GM18867 (cell line): ENCODE measurements at regions not wholly inside any gene's neighbourhood (a gene's known extent, or its start where the extent isn't known, plus 50 kb on each side); places are given as distances from the start of the nearest gene placed in this dataset.

Source experiments
- ATAC-seq: cut with Tn5 transposase; IDR thresholded peaks from one replicate; pipeline ENCODE4 v1.9.1; 2021; ENCODE audit warnings: mild to moderate bottlenecking, moderate library complexity; ENCODE audit not compliant: unreplicated experiment

DNA sequence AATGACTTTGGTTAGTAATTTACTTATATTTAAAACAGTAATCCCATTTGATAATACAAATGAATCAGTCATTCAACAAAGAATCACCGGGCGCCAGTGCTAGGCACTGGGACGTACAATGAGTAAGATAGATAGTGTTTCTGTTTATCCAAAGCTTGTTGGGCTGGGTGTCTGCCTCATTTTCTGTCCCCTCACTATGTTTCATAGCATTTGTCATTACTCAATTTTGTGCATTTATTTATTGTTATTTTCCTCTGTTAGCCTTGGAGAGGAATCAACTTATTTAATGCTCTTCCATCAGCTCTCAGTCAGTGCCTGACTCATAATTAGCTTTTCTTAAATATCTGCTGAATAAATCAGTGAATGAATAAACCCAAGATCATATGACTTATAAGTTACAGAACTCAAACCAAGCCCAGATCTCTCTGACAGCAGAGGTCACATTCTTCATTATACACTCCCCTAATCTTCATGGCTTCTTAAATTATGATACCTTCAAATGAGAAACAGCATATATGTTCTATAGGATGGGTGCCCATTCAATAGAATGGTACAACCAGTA is 86.2 kb downstream of the TSPAN8 start:
- ATAC-seq, result no peak

- ATAC-seq, result no peak
Observed at GRCh38 chr12:71070416-71071128, 87.2 kb downstream of the TSPAN8 start.

GRCh38 chr12:71069311-71069710 is 88.5 kb downstream of the TSPAN8 start:
- ATAC-seq, result no peak

- no peak for ATAC-seq
Observed at GRCh38 chr12:71063087-71063486, 94.7 kb downstream of the TSPAN8 start.

GRCh38 chr12:71061451-71061850 is 96.3 kb downstream of the TSPAN8 start:
- no peak for ATAC-seq

DNA sequence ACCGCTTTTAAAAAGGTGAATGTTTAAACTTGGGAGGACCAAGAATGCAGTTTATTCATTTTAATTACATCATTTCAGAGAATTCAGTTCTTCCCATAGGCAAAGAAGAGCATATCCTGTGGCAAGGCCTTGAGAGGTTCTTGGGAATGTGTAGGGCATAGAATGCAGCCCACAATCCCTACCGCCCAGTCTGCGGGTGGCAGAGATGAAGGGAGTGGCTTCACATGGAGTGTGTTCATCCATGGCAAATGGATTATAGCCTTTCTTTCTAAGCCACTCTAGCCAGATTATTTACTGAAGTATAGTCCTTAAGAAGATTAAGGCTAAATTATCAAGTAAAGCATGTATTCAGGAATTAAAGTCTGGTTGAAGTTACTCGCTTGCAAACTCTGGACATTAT is 97.4 kb downstream of the TSPAN8 start:
- no peak for ATAC-seq

GRCh38 chr12:71057330-71057729 is 100.5 kb downstream of the TSPAN8 start:
- ATAC-seq, result no peak

GRCh38 chr12:71054551-71054950 is 103.2 kb downstream of the TSPAN8 start:
- ATAC-seq, result no peak

GRCh38 chr12:71046215-71046614 is 111.6 kb downstream of the TSPAN8 start:
- ATAC-seq, result no peak

- peak; percentile 50 for ATAC-seq
Observed at GRCh38 chr12:71045781-71046180, 112.0 kb downstream of the TSPAN8 start.

DNA sequence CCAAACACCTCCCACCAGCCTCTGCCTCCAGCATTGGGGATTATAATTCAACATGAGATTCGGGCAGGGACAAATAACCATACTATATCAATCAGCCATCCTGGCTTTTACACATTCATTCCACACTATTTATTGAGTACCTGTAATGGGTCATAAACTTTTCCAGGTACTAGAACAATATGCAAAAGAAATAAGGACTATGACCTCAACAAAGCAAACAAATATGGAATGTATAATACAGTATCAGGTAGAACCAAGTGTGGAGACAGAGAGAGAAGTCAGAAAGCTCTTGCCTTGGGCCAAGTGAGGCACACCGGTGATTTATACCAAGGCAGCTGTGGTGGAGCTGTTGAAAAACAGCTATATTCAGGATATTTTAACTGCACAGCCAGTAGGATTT is 116.3 kb downstream of the TSPAN8 start:
- no peak for ATAC-seq

DNA sequence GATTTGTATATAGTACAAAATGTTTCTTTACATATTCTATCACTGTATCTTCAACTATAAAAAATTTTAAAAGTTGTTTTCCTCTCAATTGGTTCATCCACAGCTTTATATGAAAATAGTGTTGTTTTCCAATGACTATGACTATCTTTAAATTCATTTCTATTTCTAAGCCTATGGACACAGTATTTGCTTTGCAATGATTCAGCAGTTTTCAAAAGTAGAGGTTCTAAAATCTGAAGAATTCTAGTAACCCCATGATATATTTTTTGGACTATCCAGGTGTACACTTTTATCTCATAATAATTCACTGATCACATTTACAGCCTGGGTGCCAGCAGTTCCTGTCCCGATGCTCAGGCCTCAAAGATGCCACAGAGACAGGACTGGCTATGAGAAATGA is 118.4 kb upstream of the PTPRR start:
- ATAC-seq, result no peak

- ATAC-seq, result no peak
Observed at GRCh38 chr12:71036526-71036925, 116.0 kb upstream of the PTPRR start.

- no peak for ATAC-seq
Observed at GRCh38 chr12:71032933-71033332, 112.4 kb upstream of the PTPRR start.

DNA sequence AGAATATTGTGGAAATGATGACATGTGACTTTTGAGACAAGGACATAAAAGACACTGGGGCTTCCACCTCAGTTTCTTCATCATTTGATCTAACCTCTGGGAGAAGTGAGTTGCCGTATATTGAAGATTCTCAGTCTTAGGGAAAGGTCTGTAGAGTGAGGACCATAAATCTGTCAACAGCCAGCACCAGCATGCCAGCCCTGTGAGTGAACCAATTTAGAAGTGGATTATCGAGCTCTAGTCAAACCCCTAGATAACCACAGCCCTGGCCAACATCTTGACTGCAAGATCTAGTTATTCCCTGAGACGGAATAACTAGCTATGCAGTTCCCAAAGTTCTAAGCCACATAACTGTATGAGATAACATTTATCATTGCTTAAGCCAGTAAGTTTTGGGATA is 108.8 kb upstream of the PTPRR start:
- no peak for ATAC-seq

GRCh38 chr12:71027856-71028255 is 107.3 kb upstream of the PTPRR start:
- ATAC-seq, result no peak

GRCh38 chr12:71024827-71025226 is 104.3 kb upstream of the PTPRR start:
- no peak for ATAC-seq

DNA sequence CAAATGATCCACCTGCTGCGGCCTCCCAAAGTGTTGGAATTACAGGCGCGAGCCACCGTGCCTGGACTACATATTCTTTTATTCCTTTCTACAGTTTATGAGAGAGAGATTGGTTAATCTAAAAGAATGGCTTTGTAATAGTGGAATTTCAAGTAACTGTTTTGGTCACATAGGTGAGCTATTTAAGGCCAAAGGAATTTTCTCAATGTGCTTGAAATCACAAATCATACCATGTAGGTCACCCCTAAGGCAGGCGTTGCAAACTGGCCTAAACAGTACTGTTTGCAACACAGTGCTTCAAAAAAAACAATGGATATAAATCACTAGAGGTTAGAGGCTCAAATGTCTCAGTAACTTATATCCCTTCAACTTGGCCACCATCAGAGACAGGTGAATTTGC is 103.7 kb upstream of the PTPRR start:
- no peak for ATAC-seq

DNA sequence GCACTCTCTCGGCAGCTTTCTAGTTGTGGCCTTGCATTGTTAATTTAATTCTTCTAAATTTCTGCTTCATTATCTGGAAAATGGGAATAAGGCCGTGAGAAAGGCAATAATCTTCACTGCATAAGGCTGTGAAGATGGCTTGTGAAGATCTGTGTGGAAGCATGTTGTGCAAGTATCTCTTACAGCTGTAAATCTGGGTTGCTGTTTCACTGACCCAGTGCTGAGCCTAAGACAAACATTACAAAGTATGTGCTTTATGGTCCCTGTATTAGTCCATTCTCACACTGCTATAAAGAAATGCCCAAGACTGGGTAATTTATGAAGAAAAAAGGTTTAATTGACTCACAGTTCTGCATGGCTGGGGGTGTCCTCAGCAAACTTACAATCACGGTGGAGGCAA is 101.0 kb upstream of the PTPRR start:
- no peak for ATAC-seq

DNA sequence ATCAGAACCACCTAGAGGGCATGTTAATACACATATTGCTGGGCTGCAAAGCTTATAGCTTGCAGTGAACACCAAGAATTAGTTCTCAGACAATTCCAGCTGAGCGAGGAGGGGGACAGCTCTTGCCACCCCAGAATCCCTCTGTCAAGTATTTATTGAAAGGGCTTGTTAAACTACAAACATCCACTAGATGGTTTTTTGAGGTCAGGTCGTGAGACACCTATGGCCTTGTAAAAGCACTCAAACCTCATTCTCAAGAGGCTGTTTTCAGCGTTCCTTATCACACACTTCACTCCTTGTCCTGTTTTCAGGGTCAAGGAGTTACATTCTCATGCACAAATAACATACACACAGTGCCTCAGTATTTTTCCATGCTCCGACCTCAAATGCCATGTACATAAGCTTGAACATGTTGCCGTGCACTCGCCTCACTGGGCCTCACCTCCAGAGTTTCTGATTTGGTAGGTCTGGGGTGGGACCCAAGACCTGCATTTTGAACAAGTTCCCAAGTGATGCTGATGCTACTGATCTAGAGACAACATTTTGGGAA is 98.8 kb upstream of the PTPRR start:
- no peak for ATAC-seq

GRCh38 chr12:71018682-71019081 is 98.1 kb upstream of the PTPRR start:
- no peak for ATAC-seq

DNA sequence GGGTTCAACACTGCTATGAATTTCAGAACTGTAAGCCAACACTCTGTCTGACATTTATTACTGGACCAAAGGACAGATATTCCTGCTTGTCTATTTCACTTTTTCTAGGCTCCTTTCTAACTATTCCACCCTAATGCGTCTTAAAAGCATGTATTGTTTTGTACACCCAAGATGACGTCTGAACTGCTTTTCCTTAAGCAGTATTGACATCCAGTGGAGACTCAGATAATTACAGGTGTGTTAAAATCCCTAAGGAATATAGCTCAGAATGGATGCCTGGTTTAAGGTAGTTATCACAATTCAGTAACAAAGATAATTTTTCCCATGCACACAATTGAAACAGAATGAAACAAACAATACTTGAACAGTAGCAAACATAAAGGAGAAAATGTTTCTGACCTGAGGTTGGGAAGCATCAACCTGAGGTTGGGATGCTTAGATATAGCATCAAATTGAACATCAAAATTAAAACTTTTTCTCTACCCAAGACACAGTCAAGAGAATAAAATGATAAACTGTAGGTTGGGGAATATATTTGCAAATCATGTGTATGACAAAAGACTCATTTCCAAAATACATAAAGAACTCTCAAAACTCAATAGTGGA is 93.7 kb upstream of the PTPRR start:
- ATAC-seq, result no peak
